ENCODE measurements at regions not wholly inside any gene's neighbourhood (a gene's known extent, or its start where the extent isn't known, plus 50 kb on each side); places are given as distances from the start of the nearest gene placed in this dataset.

DNA sequence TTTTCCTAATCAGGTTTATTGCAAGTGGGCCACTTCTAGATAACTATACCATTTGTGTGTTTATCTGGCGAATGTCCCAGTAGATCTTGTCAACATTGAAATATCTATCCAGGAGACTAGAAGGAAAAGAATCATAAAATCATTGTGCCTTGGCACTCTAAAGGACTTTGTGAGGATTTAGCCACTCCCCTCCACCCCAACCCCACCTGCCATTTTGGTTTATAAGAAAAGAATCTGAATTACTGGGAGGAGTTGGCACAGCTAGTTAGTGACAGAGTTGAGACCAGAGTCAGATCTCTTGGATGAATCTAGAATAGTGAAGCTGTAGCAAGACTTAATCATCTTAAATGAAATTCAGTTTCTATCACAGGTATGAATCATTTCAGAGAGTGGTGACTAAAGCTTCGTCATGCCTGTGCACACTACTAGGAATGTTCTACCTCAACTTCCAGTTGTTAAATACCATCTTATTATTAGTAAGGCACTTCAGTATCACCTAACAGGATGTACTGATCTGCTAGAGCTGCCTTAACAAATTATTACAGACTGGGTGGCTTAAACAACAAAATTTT lies 212.7 kb upstream of the SLC14A2 start:
- TF ChIP-seq POU2F2 (IDR thresholded peaks at IDR 0.05; ENCODE audit: low read depth, low read length) (no peak), POLR2A (IDR thresholded peaks at IDR 0.05; ENCODE audit: low read depth, low read length) (no peak), POLR2AphosphoS5 (IDR thresholded peaks at IDR 0.05; ENCODE audit: low read depth, low read length) (no peak), PAX5 (IDR thresholded peaks at IDR 0.05; ENCODE audit: insufficient read depth, low read length, severe bottlenecking) (no peak), TAF1 (IDR thresholded peaks at IDR 0.05; ENCODE audit: low read depth, low read length) (no peak), SPI1 (IDR thresholded peaks at IDR 0.05; ENCODE audit: low read depth, low read length) (no peak)
- no peak for FAIRE-seq
- DNase-seq (ENCODE audit: insufficient read length, low spot score): no peak

DNA sequence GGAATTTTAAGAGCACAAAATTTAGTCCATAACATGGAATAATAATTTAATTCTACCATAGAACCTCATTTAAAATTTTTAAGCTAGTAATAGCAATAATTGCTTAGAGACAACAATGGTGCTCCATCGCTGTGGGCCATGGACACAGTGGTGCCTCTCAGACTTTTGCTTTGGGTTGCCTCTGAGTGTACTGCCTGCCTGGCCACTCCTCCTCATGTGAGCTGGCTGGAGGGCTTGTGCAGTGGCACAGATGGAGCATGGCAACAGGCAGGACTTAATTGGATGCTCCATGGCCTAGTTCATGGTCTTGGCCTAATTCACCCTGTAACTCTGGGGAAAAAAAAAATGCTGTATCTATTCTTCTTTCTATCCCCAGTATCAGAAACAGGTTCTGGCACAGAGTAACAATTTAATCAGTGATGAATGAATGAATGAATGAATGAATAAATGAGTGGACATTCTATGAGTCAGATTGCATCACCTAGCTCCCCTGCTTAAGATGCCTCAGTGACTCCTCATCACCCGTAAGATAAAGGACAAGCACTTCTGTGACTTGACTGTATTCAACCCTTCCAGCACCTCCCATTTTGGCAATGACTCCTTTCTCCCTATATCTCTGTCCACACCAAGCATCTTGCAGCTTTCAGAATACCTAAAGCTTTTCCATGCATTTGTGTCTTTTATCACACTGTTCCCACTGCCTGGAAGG lies 211.8 kb upstream of the SLC14A2 start:
- FAIRE-seq (no peak), DNase-seq (ENCODE audit: insufficient read length, low spot score) (no peak)
- TF ChIP-seq SPI1 (IDR thresholded peaks at IDR 0.05; ENCODE audit: low read depth, low read length) (no peak), POLR2A (IDR thresholded peaks at IDR 0.05; ENCODE audit: low read depth, low read length) (no peak), PAX5 (IDR thresholded peaks at IDR 0.05; ENCODE audit: insufficient read depth, low read length, severe bottlenecking) (no peak), TAF1 (IDR thresholded peaks at IDR 0.05; ENCODE audit: low read depth, low read length) (no peak), POU2F2 (IDR thresholded peaks at IDR 0.05; ENCODE audit: low read depth, low read length) (no peak), POLR2AphosphoS5 (IDR thresholded peaks at IDR 0.05; ENCODE audit: low read depth, low read length) (no peak)

DNA sequence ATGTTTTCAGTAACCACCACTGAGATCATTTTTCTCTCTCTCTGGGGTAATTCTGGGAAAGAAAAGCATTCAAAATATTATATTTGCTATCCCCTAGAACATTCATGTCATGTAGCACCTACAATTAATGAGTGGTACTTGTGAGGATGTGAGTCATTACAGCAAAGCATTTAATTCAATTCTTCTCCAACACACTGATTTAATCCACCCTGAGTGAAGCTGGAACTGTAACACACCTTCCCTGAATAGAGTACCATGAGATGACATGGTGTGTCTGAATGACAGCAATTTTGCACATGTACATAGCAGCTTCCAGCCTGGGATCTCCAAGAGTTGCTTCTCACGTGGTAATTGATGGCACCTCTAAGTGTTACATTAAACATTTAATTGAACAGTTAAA lies 207.1 kb upstream of the SLC14A2 start:
- no peak for FAIRE-seq
- TF ChIP-seq POU2F2 (IDR thresholded peaks at IDR 0.05; ENCODE audit: low read depth, low read length) (no peak), POLR2A (IDR thresholded peaks at IDR 0.05; ENCODE audit: low read depth, low read length) (no peak), TAF1 (IDR thresholded peaks at IDR 0.05; ENCODE audit: low read depth, low read length) (no peak)
- DNase-seq (ENCODE audit: insufficient read length, low spot score): no peak

DNA sequence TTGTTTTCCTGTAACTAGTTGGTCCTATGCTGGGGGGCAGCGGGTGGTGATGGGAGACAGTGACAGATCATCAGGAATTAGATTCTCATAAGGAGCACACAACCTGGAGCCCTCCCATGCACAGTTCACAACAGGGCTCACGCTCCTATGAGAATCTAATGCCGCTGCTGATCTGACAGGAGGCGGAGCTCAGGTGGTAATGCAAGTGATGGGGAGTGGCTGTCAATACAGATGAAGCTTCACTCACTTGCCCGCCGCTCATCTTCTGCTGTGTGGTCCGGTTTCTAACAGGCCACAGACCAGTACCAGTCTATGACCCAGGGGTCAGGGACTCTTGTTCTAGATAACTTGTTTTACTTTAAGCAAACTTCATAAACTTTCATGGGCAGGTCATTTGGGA lies 205.3 kb upstream of the SLC14A2 start:
- no peak for FAIRE-seq
- TF ChIP-seq PAX5 (IDR thresholded peaks at IDR 0.05; ENCODE audit: insufficient read depth, low read length, severe bottlenecking): no peak
- TF ChIP-seq TAF1 (IDR thresholded peaks at IDR 0.05; ENCODE audit: low read depth, low read length): no peak
- no peak for TF ChIP-seq POLR2A (IDR thresholded peaks at IDR 0.05; ENCODE audit: low read depth, low read length)
- no peak for TF ChIP-seq POU2F2 (IDR thresholded peaks at IDR 0.05; ENCODE audit: low read depth, low read length)
- TF ChIP-seq SPI1 (IDR thresholded peaks at IDR 0.05; ENCODE audit: low read depth, low read length): no peak
- no peak for TF ChIP-seq POLR2AphosphoS5 (IDR thresholded peaks at IDR 0.05; ENCODE audit: low read depth, low read length)
- no peak for DNase-seq (ENCODE audit: insufficient read length, low spot score)

DNA sequence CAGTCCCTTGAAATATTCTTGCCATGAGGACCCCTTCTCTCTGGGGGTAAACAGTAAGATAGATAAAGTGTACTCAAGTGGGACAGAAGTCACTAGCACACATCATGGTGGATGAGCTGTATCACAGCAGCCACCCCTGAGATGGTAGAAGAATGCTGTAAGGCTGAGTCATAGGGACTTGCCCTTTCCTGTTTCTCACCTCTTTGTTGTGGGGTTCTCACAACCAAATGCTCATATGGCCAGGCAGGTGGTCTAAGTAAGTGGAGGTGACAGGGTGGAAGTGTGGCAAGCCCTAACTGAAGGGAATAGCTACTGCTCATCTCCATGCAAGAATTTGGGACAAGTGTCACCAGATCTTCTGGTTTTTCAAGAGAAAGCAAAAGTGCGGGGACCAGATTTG lies 202.7 kb upstream of the SLC14A2 start:
- DNase-seq (ENCODE audit: insufficient read length, low spot score): no peak
- TF ChIP-seq POLR2AphosphoS5 (IDR thresholded peaks at IDR 0.05; ENCODE audit: low read depth, low read length) (no peak), PAX5 (IDR thresholded peaks at IDR 0.05; ENCODE audit: insufficient read depth, low read length, severe bottlenecking) (no peak), POLR2A (IDR thresholded peaks at IDR 0.05; ENCODE audit: low read depth, low read length) (no peak), POU2F2 (IDR thresholded peaks at IDR 0.05; ENCODE audit: low read depth, low read length) (no peak), SPI1 (IDR thresholded peaks at IDR 0.05; ENCODE audit: low read depth, low read length) (no peak), TAF1 (IDR thresholded peaks at IDR 0.05; ENCODE audit: low read depth, low read length) (no peak)
- FAIRE-seq: no peak

DNA sequence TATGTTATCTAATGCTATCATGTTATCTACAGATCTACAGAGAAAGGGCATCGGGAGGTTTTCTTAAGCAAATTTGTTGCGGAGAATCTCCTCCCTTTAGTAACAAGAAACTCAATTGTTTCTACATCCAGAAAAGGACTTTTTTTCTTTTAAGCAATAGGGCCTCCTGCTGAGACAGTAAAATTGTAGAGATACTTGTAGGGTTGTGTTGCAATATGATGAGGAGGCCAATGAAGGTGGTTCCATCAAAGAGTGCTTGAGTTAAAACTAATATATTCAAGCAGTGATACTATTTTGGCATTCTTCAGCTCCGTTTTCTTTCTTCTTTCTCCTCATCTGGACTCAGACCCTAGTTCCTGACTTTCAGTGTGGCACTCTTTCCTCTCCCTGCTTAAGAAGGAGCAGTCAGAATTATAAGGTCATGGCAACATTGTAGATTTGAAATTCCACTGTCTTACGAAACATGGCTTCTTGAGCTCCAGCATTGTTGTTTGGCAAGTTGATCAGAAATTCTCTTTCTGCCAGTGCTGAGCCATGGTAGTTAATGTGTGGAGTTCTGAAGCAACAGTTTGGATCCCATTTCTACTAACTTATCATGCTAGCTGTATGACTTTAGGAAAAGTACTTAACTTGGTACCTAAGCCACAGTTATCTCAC lies 202.0 kb upstream of the SLC14A2 start:
- FAIRE-seq: no peak
- no peak for DNase-seq (ENCODE audit: insufficient read length, low spot score)
- TF ChIP-seq TAF1 (IDR thresholded peaks at IDR 0.05; ENCODE audit: low read depth, low read length): no peak

DNA sequence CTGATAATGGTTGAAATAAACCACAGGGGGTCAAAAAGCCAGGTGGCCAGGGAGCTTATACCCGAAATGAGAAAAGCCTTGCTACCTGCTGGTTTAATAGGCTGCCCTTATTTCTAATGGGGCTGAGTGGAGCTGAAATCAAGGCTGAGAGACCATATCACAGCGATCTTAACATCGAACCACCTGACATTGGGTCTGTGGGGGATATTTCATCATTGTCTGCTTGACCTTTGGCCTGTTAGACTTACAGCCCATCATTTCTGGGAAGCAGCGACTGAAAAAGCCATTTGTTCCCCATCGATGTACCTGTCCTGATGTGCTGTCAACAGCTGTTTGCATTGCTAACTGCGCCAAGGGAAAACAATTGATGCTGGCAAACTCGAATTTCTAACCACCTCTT lies 199.7 kb upstream of the SLC14A2 start:
- no peak for DNase-seq (ENCODE audit: insufficient read length, low spot score)
- FAIRE-seq: no peak
- no peak for TF ChIP-seq SPI1 (IDR thresholded peaks at IDR 0.05; ENCODE audit: low read depth, low read length)
- no peak for TF ChIP-seq POLR2AphosphoS5 (IDR thresholded peaks at IDR 0.05; ENCODE audit: low read depth, low read length)
- TF ChIP-seq POLR2A (IDR thresholded peaks at IDR 0.05; ENCODE audit: low read depth, low read length): no peak
- TF ChIP-seq PAX5 (IDR thresholded peaks at IDR 0.05; ENCODE audit: insufficient read depth, low read length, severe bottlenecking): no peak
- no peak for TF ChIP-seq POU2F2 (IDR thresholded peaks at IDR 0.05; ENCODE audit: low read depth, low read length)
- TF ChIP-seq TAF1 (IDR thresholded peaks at IDR 0.05; ENCODE audit: low read depth, low read length): no peak

DNA sequence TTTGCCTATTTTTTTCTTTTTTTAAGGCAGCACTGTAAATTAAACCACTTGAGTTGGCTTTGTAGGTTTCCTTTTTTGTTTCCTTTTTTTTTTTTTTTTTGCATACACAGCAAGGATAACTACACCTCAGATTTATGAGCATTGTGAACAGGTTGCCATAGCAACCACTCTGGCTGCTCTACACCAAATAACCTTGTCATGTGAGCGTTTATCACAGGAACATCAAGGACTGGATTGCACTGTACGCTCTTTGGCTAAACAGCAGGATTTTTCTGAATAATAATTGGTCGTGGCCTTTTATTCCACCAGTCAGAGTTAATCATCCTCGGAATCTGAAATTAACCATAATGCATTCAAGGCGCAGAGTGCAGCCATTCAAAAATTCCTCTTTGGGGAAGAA lies 199.1 kb upstream of the SLC14A2 start:
- no peak for DNase-seq (ENCODE audit: insufficient read length, low spot score)
- TF ChIP-seq POU2F2 (IDR thresholded peaks at IDR 0.05; ENCODE audit: low read depth, low read length): no peak
- no peak for FAIRE-seq

DNA sequence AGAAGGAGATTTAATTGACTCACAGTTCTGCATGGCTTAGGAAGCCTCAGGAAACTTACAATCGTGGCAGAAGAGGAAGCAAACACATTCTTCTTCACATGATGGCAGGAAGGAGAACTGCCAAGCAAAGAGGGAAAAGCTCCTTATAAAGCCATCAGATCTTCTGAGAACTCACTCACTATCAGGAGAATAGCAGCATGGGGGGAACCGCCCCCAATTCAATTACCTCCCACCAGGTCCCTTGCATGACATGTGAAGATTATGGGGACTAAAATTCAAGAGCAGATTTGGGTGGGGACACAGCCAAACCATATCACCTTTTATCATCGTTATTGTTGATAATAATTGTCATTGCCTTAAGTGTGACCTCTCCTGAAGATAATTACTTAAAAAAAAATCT lies 197.9 kb upstream of the SLC14A2 start:
- TF ChIP-seq POLR2AphosphoS5 (IDR thresholded peaks at IDR 0.05; ENCODE audit: low read depth, low read length): no peak
- no peak for TF ChIP-seq TAF1 (IDR thresholded peaks at IDR 0.05; ENCODE audit: low read depth, low read length)
- TF ChIP-seq PAX5 (IDR thresholded peaks at IDR 0.05; ENCODE audit: insufficient read depth, low read length, severe bottlenecking): no peak
- no peak for TF ChIP-seq SPI1 (IDR thresholded peaks at IDR 0.05; ENCODE audit: low read depth, low read length)
- no peak for FAIRE-seq
- no peak for DNase-seq (ENCODE audit: insufficient read length, low spot score)

DNA sequence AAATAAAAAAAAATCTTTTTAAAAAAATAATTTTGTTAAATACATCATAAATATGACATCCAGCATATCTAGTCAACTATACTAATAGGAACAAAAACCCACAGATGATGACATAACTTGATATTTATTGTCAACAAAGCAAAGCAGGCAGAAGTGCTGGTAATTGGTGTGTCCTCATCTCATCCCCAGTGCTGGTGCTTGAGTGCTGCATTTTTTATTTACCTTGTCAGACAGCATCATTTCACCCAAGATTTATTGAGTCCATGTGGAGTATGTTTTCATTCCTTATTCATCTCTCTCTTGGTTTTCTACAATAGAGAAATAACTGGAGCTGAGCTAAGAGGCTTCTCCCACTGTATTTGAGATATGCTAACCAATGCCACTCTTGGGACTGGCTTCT lies 191.6 kb upstream of the SLC14A2 start:
- TF ChIP-seq TAF1 (IDR thresholded peaks at IDR 0.05; ENCODE audit: low read depth, low read length): no peak
- TF ChIP-seq SPI1 (IDR thresholded peaks at IDR 0.05; ENCODE audit: low read depth, low read length): no peak
- no peak for TF ChIP-seq PAX5 (IDR thresholded peaks at IDR 0.05; ENCODE audit: insufficient read depth, low read length, severe bottlenecking)
- TF ChIP-seq POLR2AphosphoS5 (IDR thresholded peaks at IDR 0.05; ENCODE audit: low read depth, low read length): no peak
- no peak for TF ChIP-seq POU2F2 (IDR thresholded peaks at IDR 0.05; ENCODE audit: low read depth, low read length)
- TF ChIP-seq POLR2A (IDR thresholded peaks at IDR 0.05; ENCODE audit: low read depth, low read length): no peak
- FAIRE-seq (no peak), DNase-seq (ENCODE audit: insufficient read length, low spot score) (no peak)
